IPS-18a (cell line): ENCODE measurements at regions not wholly inside any gene's neighbourhood (a gene's known extent, or its start where the extent isn't known, plus 50 kb on each side); places are given as distances from the start of the nearest gene placed in this dataset.

Experiments used
- H3K27ac ChIP-seq: one replicate; pipeline ENCODE4 v1.5.1; 2013; ENCODE audit warnings: low read length
- H3K27me3 ChIP-seq: one replicate; pipeline ENCODE4 v1.6.1; 2013; ENCODE audit warnings: mild to moderate bottlenecking, low read length; ENCODE audit not compliant: control insufficient read depth, insufficient read depth
- H3K36me3 ChIP-seq: one replicate; pipeline ENCODE4 v1.6.1; 2013; ENCODE audit warnings: low read depth, low read length; ENCODE audit not compliant: control insufficient read depth
- H3K4me1 ChIP-seq: one replicate; pipeline ENCODE4 v1.6.1; 2013; ENCODE audit warnings: low read depth, low read length; ENCODE audit not compliant: control insufficient read depth
- H3K4me3 ChIP-seq: one replicate; pipeline ENCODE4 v1.5.1; 2013; ENCODE audit warnings: low read length
- H3K9ac ChIP-seq: one replicate; pipeline ENCODE4 v1.6.1; 2013; ENCODE audit warnings: mild to moderate bottlenecking, low read length, moderate library complexity
- H3K9me3 ChIP-seq: one replicate; pipeline ENCODE4 v1.6.1; 2013; ENCODE audit warnings: low read depth, low read length; ENCODE audit not compliant: control insufficient read depth

- no peak overlapping the region for H3K9ac ChIP-seq
- no peaks in the 10 kb centered on the region for H3K36me3 ChIP-seq
- no peak overlapping the region for H3K4me3 ChIP-seq
- peaks cover 13% of the 10 kb centered on the region for H3K9me3 ChIP-seq
- H3K27me3 ChIP-seq, result no peaks in the 10 kb centered on the region
- no peaks in the 10 kb centered on the region for H3K4me1 ChIP-seq
- no peak overlapping the region for H3K27ac ChIP-seq
Measured at GRCh38 chrX:38890963-38891362, 89.7 kb downstream of the MID1IP1 start.

DNA sequence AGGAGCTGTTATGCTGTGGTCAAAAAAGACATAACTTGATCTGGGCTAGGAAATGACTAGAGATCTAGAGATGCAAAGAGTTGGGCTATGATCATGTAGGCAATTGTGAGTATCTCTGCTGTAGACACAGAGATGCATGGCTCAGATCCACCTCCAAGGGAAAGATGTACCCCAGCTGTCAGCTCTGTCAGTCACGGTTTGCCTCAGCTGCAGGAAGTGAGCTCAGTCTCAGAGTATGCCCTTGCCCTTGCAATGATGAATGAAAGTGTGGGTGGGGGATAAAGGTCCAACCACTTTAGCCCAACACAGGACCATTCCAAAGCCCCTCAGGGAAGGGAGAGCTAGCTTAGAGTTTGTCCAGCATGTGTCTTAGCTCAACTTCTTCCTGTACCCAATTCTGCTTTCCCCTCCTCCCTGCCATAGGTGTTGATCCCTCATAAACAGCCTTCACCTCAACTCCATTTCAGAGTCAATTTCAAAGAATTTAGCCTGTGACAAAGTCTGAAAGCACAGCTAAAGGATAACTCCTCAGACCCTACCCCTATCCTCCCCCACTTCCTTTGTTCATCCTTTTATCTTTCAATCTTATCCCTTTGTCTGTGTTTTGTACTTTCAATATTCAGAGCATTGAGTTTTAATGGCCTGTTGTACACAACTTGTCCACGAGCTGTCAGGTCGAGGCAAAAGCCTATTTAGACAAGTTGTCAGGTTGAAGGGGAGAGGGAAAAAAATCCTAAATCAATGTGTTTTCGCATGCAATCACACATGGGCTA lies 90.6 kb downstream of the MID1IP1 start:
- H3K36me3 ChIP-seq, result no peaks in the 10 kb centered on the region
- H3K27ac ChIP-seq, result no peak overlapping the region
- H3K4me3 ChIP-seq, result no peak overlapping the region
- no peak overlapping the region for H3K9ac ChIP-seq
- no peaks in the 10 kb centered on the region for H3K4me1 ChIP-seq
- H3K27me3 ChIP-seq, result no peaks in the 10 kb centered on the region
- H3K9me3 ChIP-seq, result peaks cover 13% of the 10 kb centered on the region

DNA sequence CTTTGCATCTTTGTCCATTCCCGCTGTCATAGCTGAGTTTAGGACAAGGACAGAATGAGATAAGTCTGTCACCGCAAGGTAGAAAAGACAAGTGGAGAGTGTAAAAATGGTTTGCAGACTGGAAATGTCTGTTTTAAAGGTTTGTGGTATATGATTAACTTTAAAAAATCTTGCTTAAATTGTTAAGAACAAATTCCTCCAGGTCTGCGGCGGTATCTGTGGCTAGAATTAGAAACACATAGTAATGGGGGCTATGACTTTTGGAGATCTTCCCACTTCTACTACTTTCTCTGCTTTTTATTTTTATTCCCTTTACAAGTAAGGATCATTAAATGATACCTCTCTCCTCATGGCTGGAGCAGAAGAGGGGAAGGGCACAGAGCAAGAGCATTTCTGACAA lies 92.2 kb downstream of the MID1IP1 start:
- no peak overlapping the region for H3K27ac ChIP-seq
- H3K27me3 ChIP-seq, result no peaks in the 10 kb centered on the region
- no peak overlapping the region for H3K4me3 ChIP-seq
- H3K9ac ChIP-seq, result no peak overlapping the region
- H3K4me1 ChIP-seq, result peaks cover 1% of the 10 kb centered on the region
- H3K9me3 ChIP-seq, result peaks cover 10% of the 10 kb centered on the region
- H3K36me3 ChIP-seq, result no peaks in the 10 kb centered on the region

DNA sequence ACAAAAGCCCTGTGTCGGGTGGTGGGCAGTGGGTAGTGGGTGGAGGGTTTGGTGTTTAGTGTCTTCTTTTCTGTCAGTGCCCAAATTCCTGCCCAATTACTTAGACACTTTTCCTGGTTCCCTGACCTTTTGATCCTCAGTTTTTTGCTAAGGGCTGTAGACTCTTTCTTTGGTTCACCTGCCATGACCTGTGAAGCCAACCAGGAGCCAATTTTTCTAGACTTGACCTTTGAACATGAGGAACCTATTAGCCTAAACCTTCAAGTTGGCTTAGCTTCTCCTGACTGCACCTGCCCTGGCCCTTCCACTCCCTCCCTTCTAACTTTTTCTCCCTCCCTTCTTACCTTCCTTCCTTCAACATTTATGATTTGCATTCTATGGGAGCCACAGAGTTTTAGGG lies 94.5 kb downstream of the MID1IP1 start:
- Histone ChIP-seq H3K4me1 (peaks cover 6% of the 10 kb centered on the region), H3K27me3 (no peaks in the 10 kb centered on the region), H3K36me3 (no peaks in the 10 kb centered on the region), H3K9ac (no peak overlapping the region), H3K9me3 (peaks cover 7% of the 10 kb centered on the region), H3K4me3 (no peak overlapping the region), H3K27ac (no peak overlapping the region)

DNA sequence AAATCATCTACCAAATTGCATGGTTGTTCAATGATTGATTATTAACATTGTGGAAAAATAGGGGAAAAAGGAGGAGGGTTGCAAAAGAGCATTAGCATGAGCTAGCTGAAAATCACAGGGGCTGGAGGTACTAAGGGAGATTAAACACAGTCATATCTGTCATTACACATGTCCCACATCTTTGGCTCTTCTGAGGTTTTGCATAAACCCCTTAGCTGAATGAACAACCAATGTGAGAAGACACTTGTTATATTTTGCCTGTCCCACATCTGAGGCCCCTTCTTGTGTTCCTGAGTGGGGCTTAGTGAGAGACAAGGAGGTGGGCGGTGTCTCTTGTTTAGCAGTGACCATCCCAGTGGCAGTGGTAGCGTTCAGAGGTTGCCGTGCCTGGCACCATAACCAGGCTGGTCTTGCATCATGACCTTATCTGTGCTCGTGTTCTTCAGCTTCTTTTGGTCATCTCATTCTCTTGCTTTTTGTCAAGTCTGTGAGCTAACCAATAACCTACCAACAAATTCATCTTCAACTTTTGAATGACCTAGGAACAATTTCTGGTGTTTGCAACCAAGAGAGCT lies 95.6 kb downstream of the MID1IP1 start:
- H3K27me3 ChIP-seq, result no peaks in the 10 kb centered on the region
- no peak overlapping the region for H3K9ac ChIP-seq

GRCh38 chrX:38898261-38898660 lies 97.0 kb downstream of the MID1IP1 start:
- Histone ChIP-seq H3K9ac (no peak overlapping the region), H3K4me1 (peaks cover 6% of the 10 kb centered on the region), H3K27ac (no peak overlapping the region), H3K27me3 (no peaks in the 10 kb centered on the region), H3K4me3 (no peak overlapping the region), H3K9me3 (peaks cover 3% of the 10 kb centered on the region), H3K36me3 (no peaks in the 10 kb centered on the region)

More for the DNA sequence above, 95.6 kb downstream of the MID1IP1 start:
- peaks cover 6% of the 10 kb centered on the region for H3K4me1 ChIP-seq
- no peaks in the 10 kb centered on the region for H3K36me3 ChIP-seq
- no peak overlapping the region for H3K27ac ChIP-seq
- H3K4me3 ChIP-seq, result no peak overlapping the region
- H3K9me3 ChIP-seq, result peaks cover 7% of the 10 kb centered on the region

DNA sequence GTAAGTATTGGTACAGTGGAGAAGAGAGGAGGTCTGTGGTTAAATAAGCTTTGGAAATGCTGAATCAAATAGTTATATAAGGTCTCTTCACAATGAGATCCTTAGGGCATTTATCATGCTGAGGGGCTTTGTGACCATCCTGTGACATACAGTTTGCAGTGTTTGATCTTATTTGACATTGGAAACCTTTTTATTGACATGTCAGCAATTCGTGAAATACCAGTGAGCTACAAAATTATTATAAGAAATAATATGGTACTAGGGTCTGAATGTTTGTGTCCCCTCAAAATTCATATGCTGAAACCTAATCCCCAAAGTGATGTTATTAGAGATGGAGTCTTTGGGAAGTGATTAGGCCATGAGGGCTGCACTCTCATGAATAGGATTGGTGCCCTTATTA lies 98.4 kb downstream of the MID1IP1 start:
- Histone ChIP-seq H3K27me3 (no peaks in the 10 kb centered on the region), H3K4me1 (peaks cover 6% of the 10 kb centered on the region), H3K9me3 (peaks cover 8% of the 10 kb centered on the region), H3K36me3 (no peaks in the 10 kb centered on the region), H3K27ac (no peak overlapping the region), H3K9ac (no peak overlapping the region), H3K4me3 (no peak overlapping the region)

GRCh38 chrX:38900719-38901118 lies 99.5 kb downstream of the MID1IP1 start:
- Histone ChIP-seq H3K9me3 (peaks cover 8% of the 10 kb centered on the region), H3K36me3 (no peaks in the 10 kb centered on the region), H3K27ac (no peak overlapping the region), H3K4me3 (no peak overlapping the region), H3K4me1 (peaks cover 6% of the 10 kb centered on the region), H3K9ac (no peak overlapping the region), H3K27me3 (no peaks in the 10 kb centered on the region)

DNA sequence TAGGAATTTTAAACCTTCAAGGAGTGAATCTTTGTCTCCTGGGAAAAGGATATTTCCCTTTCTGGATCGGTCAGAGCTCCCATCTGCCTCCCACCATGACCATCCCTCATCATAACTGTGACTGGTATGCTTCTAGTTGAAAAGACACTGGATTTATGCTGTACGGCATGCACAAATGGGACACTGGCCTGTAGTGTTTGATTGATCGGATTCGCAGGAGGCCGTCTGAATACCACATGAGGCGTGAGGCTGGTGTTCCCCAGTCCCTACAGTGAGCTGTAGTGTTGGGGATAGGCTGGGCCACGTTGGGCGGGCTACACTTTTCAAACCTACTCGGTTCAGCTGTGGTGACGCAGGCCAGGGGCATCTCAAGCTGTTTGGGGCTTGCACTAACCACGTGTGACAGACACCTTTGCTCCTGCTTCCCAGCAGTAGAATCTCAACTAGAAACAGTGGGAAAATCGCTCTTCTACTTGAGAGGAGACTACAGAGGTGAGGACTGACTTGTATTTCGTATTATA lies 101.8 kb downstream of the MID1IP1 start:
- Histone ChIP-seq H3K36me3 (no peaks in the 10 kb centered on the region), H3K27ac (no peak overlapping the region), H3K27me3 (no peaks in the 10 kb centered on the region), H3K9ac (no peak overlapping the region), H3K4me3 (no peak overlapping the region), H3K9me3 (peaks cover 5% of the 10 kb centered on the region), H3K4me1 (peaks cover 6% of the 10 kb centered on the region)

GRCh38 chrX:38916801-38917200 lies 115.5 kb downstream of the MID1IP1 start:
- Histone ChIP-seq H3K36me3 (no peaks in the 10 kb centered on the region), H3K4me1 (no peaks in the 10 kb centered on the region), H3K9ac (no peak overlapping the region), H3K9me3 (peaks cover 22% of the 10 kb centered on the region), H3K27me3 (no peaks in the 10 kb centered on the region), H3K27ac (no peak overlapping the region), H3K4me3 (no peak overlapping the region)

GRCh38 chrX:38917954-38918353 lies 116.7 kb downstream of the MID1IP1 start:
- H3K27ac ChIP-seq, result no peak overlapping the region
- H3K9me3 ChIP-seq, result peaks cover 20% of the 10 kb centered on the region
- H3K36me3 ChIP-seq, result no peaks in the 10 kb centered on the region
- no peaks in the 10 kb centered on the region for H3K4me1 ChIP-seq
- no peak overlapping the region for H3K4me3 ChIP-seq
- no peak overlapping the region for H3K9ac ChIP-seq
- H3K27me3 ChIP-seq, result no peaks in the 10 kb centered on the region

- Histone ChIP-seq H3K9me3 (peaks cover 23% of the 10 kb centered on the region), H3K27ac (no peak overlapping the region), H3K4me3 (no peak overlapping the region), H3K36me3 (no peaks in the 10 kb centered on the region), H3K9ac (no peak overlapping the region), H3K4me1 (no peaks in the 10 kb centered on the region), H3K27me3 (no peaks in the 10 kb centered on the region)
Measured at GRCh38 chrX:38919202-38919601, 117.9 kb downstream of the MID1IP1 start.
